Stimulated activated CD4-positive, alpha-beta T cell treated with anti-CD3 and anti-CD28 coated beads, TNF-alpha, amount 100 ng/mL, for 48 hours (primary cell): ENCODE measurements at regions not wholly inside any gene's neighbourhood (a gene's known extent, or its start where the extent isn't known, plus 50 kb on each side); places are given as distances from the start of the nearest gene placed in this dataset.
A peak's percentile ranks its signal among the peaks of the same experiment; 100 is the strongest.
"Not testable (repeated sequence)": the region's sequence is repeated elsewhere in the genome, so short reads cannot be mapped to it uniquely, and the experiment has no call there.

Source experiments
- DNase-seq, 3 donors: peaks; one replicate each; pipeline ENCODE4 v3.0.0-alpha.2; 2020; ENCODE audit warnings: low read depth in 3 of 3

DNA sequence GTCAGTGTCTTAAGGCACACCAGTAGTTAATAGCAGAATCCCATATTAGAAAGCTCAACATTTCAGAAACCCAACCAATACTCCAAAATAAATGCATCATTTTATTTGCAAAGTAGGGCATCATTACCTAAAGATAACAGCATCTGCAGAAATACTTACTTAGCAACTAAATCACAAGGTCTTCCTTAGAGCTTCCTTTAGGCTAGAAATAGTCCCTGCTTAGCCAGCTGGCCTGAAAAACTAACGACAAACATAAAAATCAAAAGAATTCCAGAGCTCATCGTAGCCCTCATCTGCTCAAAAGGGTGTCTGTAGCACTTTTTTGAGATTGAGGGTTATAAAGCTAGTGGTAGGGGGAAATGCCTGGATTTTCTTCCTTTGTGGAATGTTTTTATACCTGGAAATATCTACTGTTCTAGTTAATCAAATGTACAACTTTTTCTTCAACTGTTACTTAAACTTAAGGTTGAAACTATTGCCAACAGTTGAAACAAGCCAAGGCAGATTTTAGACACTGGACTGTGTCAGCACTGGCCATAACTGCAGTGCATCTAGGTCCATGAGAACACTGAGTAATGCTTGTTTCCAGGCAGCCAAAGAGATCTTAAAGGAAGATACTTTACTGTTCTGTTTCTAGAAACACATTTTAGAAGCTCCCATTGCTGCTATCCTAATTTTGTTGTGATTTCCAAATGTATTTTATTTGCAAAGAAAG lies 129.4 kb upstream of the RASA1 start:
- DNase-seq = no peak

DNA sequence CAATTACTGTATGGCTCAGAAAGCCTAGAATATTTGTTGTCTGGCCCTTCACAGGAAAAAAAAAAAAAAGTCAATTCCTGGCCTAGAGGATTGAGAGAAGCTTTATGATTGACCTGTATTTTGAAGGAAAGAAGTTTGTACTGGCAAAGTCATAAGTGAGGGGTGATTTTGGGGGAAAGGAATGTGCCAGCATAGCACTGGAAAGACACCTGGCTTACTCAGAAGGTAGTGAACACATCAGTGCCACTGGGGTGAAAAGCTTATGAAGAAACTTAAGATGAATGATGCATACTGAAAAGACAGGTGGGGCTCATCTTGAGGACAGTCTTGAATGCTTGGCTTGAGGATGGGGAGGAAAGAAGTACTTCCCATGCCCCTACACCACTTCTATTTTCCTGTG lies 127.9 kb upstream of the RASA1 start:
- DNase-seq = no peak

DNA sequence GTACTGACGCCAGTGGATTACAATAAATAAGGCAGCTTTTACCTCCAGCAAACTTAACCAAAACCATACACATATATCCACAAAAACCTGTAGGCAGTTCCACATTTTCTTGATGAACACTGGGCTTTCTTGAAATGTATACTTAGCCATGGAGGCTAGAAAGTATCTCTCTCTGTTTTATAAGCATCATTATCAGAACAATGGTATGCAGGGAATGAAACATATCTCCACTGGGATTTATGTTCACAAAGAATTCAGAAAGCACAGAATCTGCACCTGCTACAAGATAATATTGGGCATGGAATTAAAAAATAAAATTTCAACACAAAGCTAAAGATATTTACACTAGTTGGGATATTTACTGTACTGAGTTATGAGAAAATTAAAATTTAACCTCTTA lies 126.1 kb upstream of the RASA1 start:
- DNase-seq = no peak

DNA sequence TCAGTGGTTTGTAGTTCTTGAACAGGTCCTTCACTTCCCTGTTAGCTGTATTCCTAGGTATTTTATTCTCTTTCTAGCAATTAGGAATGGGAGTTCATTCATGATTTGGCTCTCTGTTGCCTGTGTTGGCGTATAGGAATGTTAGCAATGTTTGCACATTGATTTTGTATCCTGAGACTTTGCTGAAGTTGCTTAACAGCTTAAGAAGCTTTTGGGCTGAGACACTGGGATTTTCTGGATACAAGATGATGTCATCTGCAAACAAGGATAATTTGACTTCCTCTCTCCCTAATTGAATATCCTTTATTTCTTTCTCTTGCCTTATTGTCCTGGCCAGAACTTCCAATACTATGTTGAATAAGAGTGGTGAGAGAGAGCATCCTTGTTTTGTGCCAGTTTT lies 121.8 kb upstream of the RASA1 start:
- not testable (repeated sequence) for DNase-seq

DNA sequence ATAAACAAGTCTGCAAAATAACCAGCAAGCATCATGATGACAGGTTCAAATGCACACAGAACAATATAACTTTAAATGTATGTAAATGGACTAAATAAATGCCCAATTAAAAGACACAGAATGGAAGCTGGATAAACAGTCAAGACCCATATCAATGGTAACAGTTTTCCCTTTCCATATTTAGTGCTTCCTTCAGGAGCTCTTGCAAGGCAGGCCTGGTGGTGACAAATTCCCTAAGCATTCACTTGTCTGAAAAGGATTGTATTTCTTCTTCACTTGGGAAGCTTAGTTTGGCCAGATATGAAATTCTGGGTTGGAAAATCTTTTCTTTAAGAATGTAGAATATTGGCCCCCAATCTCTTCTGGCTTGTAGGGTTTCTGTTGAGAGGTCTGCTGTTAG lies 120.2 kb upstream of the RASA1 start:
- DNase-seq = no peak

DNA sequence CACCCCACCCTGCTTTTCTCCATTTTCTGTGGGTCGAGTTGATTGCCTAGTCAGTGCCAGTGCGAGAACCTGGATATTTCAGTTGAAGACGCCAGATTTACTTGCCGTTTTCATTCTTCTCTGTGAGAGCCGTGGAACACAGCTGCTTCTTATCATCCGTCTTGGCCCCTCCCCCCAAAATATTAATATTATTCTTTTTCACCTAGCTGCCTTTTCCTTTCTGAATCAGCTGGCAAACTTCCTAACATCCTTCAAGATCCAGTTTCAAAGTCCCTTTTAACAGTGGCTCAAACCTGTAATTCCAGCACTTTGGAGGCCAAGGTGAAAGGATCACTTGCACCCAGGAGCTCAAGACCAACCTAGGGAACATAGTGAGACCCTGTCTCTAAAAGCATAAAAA lies 117.1 kb upstream of the RASA1 start:
- DNase-seq = no peak

DNA sequence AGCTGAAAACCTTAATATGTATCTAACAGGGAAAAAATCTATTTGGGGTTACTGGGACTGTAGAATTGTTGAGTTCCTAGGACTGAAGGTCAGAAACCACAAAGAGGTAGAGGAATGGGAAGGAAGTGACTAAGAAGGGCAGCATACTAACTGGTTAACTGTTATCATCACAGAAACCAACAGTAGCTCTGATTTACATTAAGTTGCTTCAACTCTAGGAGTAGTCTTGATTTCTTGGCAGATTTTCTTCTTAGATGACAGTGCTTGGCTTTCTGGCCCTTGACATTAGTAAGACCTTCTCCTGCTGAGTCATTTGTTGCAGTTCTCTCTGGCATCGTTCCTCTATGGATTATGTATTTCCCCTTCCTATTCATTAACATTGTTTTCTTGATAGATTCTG lies 116.1 kb upstream of the RASA1 start:
- no peak for DNase-seq

DNA sequence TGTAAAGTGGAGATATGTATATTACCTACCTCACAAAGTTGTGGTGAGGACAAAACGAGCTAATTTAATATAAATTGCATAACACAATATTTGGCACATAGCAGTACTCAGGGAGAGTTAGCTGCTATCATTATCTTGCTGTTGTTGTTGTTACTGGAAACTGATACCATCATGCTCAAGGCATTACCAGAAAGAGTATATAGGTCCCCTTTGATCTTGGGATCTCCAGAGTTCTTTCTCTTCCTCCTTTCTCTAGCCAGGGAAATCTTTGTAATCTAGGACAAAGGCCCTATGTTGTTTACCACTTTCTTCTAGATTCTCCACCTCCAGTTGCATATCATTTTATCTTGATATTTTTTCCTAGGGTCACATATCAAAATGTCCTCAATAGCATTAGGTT lies 114.8 kb upstream of the RASA1 start:
- DNase-seq = no peak

DNA sequence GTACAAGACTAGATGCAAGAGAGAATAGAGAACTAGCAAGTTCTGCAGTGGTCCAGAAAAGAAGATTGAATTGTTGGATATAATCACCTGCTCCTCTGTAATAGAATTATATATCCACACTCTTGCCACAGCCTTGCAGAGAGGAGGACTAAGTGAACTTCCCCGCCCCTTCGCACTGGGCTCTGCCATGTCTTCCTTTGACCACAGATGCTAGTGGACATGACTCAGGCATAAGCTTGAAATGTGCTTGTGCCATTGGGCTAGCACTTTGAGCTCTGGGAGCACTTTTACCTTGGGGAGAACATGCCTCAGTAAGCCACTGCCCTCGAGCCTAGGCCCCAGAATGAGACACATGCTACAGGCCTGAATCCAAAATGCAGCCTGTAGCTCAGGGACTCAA lies 113.5 kb upstream of the RASA1 start:
- no peak for DNase-seq

DNA sequence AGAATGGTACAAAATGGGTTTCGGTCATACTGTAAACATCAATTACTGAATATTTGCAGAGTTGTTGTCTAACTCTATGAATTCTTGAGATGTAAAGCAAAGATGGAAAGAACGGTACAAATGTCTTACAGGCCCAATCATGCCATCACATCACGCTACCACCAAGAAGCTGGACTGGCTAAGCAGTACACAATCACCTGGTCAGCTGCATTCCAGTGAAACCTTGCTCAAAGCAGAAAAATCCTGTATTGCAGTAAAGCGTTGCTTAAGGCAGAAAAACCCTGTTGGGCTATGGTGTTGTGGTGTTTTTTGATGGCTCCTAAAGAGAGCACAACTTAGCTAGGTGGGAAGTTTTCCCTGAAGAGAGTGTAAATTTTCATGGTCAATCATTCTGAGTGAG lies 112.6 kb upstream of the RASA1 start:
- DNase-seq = no peak

DNA sequence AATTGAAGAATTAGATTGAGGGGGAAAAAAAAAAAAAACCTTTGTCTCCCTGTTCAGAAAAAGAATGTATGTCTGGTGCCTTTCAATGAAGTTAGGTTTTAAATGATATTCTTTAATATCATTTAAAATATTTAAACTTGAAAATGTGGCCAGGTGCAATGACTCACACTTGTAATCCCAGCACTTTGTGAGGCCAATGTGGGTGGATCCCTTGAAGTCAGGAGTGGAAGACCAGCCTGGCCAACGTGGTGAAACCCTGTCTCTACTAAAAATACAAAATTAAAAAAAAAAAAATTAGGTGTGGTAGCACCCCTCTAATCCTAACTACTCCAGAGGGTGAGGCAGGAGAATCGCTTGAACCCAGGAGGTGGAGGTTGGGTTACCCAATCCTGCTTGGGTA lies 111.1 kb upstream of the RASA1 start:
- DNase-seq = no peak

DNA sequence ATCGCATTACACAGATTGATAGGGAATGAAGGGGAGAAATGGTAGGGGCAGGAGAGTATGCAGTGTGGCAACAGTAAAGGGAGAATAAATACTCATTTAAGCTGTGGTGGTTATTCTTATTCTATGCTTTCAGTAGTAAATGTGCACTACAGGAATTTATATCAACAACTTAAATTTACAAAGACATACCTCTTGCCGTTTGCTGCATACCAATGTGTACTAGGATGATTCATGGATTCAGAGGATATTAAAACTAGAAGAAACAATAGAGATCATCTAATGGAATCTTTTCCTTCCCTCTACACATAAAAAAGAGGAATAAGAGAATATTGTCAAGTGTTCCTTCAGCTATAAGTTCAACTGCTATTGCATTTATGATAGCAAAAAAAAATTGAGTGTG lies 103.3 kb upstream of the RASA1 start:
- DNase-seq = no peak

DNA sequence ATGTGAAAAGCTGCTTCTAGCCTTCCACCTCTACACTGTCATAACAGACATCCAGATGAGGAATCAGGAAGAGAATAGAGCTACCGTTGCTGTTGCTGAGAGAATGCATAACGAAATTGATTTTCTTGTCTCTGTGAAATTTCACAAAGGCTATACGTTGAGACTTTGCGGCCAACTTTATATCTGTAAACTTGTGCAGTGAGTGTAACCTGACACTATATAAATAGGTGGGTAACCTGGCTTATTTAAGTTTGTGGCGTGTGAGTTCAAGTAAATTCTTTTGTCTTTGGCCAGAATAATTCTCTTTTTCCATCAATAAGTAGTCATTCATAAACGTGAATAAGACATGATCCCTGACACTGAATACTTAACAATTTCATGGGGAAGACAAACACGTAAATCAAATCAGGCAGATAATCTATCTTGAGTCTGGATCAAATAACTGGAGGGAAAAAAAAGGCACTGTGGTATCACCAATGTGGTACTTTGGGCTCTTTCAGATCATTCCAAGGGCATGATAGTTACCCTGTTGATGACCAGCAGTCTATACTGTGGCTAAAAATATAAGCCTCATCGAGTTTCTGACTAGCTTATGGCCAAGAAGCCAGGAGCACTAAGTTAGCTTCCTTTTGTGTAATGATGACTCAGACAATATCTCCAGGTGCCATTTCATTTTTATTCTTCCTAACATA lies 98.2 kb upstream of the RASA1 start:
- no peak for DNase-seq

DNA sequence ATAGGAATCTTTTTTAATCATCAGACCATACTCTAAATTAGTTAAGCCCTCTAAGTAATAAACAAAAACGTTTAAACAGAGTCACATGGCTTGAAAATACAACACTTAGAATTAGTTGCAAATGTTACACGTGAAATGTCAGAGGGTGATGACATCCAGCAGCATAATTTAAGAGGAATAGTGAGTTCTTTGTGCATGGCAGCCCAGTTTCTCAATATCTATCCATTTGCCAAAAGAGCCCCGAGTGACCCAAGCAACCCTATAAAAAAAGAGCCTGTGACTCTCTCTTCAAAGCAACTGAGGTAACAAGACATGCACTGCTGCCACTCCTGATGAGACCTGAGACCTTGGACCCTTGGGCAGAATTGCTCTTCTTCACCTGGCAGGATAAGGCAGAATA lies 96.9 kb upstream of the RASA1 start:
- DNase-seq = no peak

DNA sequence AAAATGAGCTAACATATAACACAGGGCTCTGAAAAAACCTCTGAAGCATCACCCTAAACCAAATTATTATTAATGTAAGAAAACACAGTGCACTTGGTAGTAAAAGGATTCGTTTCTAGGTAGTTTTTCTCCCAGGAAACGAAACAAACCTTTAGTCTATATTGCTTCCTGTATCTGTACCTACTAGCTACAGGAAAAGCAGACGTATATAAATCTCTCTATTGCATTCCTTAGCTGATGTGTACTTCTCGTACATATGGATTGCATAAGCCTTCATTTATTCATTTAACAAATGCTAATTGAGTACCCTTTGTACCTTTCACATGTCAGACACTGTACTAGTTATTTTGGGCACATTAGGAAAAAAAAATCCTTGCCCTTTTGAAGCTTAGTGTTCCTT lies 85.0 kb upstream of the RASA1 start:
- DNase-seq = no peak

DNA sequence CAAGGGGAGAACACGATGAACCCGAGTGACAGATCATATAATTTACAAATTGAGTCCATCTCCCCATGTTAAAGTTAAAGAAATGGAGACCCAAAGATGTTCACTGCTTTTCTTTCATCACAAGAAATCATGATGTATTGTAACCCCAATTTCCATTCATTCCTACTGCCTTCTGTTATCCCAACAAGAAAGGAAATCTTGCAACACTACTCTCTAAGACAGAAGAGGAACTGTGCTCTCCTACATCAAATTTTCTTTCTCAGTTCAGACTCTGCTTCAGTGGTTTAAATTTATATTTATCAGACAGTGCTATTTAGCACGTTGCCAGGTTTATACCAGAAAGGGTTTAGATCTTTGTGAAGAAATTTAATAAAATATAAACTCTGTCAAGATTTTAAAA lies 83.8 kb upstream of the RASA1 start:
- DNase-seq = no peak

DNA sequence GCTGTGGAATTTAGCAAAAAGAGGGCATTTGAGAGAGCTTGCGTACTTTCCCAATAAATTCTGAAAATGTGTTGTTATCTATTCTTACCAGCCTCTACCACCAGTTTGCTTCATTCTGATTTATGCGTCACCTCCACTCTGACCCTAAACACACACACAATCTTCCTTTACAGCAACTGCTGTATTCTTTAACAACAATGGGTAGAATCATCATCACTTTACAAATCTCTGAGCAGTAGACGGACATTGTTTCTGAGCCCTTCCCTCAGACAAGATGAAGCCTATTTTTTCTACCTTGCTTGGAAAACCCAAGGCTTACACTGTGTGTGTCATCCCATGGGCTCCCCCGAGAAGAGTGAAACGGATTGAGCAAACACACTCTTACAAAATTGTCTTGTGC lies 83.1 kb upstream of the RASA1 start:
- no peak for DNase-seq

DNA sequence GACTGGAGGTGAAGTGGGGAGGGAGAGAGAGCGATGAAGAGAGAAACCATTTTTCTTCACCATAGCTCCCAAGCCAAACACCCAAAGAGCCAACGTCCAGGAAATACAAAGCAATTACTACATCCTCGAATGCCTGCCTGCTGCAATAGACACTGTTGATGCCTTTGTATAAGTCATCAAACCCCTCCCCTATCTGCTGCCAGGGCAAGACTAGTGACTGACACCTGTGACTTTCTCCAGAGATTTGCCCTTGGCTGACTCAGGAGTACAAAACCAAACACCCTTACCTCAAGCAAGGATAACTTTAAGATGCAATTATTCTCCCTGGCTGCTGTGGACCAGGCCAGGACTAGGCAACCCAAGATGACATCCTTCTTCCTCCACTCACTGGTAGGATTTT lies 81.8 kb upstream of the RASA1 start:
- DNase-seq = no peak

DNA sequence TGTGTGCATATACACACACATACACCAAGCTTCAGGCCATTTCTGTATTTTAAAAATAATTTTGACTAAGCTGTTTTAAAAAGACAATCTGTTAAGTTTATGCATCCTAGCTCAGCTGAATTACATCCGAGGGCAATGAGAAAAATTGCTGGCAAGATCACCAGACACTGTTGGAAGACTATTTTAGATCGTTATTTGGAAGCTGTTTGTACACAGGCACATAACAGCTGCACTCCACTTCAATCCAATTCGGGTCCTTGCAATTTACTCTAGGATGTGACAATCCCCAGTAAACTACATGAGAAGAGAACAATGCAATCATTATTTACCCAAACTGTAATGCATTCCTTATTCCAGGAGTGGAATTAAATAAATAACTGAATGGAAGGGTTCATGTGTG lies 79.3 kb upstream of the RASA1 start:
- no peak for DNase-seq

DNA sequence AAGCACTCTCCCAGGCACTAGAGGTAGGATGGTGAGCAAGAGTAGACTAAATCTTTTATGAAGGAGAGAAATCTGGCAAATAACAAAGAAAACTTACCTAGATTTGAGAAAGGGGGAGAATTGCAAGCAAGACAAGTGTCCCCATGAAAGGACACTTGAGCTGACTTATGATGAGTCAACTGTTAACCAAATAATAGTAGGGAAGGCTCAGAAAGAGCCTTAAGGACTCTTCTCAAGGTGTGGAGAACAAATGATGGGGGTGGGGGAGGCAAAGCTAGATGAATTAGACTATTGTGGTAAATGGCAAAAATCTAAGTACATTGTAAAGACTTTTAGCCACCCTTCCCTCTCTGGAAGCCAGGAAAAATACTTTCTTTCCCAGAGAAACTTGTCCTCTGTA lies 77.6 kb upstream of the RASA1 start:
- DNase-seq = no peak

DNA sequence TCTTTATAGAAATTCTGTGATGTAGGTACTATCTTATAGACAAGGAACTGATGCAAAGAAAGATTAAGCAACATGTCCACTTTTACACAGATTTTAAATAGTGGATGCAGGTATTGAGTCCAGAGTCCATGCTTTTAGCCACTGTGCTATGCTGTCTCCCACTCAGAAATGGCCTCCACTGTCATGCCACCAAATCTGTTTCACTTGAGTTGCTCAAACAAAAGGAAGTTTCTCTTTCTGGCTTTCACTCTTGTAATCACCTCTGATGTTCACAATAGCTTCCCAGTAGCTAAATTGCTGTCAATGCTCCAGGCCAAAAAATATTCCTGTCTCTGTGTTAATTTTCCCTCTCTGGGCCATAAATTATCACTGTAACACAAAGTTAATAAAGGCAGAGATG lies 77.0 kb upstream of the RASA1 start:
- no peak for DNase-seq

DNA sequence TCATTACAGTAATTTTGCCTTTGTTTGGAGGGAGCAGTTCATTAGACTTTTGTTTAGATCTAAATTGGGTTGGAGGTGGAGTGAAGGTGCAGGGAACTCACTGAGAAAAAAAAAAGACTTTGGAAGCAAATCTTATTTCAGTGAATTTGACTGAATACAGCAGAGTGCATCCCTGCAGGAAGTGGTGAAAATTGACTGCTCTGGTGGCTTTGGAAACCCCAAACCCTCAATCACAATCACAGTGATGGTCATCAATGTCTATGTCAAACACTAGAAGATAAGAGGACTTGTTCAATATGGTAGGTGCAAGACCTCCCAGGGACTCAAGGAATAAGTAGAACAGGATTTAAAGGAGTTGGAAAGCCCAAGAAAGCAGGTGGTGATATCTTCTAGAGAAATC lies 76.0 kb upstream of the RASA1 start:
- no peak for DNase-seq

DNA sequence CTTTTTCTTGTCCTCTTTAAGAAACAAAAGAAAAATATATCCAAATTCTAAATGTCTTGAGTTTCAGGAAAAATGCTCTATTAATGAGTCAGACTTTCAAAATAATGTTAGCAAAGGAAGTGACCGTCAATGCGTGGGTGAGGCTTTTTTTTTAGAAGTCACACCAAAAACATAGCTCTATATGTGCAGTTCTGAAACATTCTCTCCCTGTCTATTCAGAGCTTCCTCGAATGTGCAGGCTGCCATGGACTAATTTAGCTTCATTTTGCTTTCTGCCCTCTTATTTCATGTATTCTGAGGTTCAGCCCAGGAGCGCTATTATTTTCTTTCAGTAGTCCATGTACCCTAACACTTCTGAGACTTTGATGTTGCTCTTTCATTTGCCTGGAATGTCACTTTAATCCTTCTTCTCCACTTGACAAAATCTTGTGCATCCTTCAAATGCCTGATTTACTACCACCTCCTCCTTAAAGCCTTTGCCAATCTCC lies 72.5 kb upstream of the RASA1 start:
- DNase-seq = peak in 1 of 3 donors; percentile 12

DNA sequence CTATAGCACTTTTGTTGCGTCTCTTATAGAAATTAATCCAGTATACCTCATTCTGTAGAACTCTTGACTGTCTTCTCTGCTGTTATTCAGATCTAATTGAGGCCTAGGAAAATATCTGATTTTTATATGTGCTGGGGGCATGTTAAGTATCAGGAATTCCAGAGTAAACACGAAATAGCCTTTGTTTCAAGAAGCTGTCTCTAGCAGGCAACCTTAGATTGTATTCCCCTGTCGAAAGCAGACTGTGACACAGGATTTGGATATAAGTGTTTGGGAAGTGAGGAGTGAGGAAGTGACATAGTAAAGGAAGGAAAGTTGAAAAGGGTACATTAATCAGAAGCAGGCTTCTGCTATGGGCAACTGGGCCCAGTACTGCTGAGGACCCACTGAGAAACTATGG lies 72.1 kb upstream of the RASA1 start:
- DNase-seq = no peak
